ENCODE measurements at regions not wholly inside any gene's neighbourhood (a gene's known extent, or its start where the extent isn't known, plus 50 kb on each side); places are given as distances from the start of the nearest gene placed in this dataset.

DNA sequence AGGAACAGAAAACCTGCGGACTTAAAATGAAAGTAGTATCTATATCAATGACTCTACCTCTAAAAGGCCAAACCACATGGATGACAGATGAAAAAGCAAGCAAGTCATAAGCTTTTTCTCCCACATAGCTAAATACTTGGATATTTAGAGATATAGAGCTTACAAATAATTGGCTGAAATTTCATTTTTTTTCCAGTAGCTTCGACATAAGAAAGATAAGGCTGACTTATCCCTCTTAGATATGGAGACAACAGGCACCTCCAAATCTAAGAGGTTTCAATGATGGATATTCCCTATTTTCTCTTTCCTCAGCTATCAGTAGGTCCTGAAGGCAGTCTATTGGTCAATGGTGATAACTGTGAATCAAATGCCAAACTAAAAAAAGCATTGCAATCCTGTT, 460.3 kb downstream of the MEIS1 start:
- no peak overlapping the region for H3K4me3 ChIP-seq (ENCODE audit: low read length)
- TF ChIP-seq, protein P1, sequence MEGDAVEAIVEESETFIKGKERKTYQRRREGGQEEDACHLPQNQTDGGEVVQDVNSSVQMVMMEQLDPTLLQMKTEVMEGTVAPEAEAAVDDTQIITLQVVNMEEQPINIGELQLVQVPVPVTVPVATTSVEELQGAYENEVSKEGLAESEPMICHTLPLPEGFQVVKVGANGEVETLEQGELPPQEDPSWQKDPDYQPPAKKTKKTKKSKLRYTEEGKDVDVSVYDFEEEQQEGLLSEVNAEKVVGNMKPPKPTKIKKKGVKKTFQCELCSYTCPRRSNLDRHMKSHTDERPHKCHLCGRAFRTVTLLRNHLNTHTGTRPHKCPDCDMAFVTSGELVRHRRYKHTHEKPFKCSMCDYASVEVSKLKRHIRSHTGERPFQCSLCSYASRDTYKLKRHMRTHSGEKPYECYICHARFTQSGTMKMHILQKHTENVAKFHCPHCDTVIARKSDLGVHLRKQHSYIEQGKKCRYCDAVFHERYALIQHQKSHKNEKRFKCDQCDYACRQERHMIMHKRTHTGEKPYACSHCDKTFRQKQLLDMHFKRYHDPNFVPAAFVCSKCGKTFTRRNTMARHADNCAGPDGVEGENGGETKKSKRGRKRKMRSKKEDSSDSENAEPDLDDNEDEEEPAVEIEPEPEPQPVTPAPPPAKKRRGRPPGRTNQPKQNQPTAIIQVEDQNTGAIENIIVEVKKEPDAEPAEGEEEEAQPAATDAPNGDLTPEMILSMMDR (conservative IDR thresholded peaks at IDR 0.05; ENCODE audit: low read length), result no peak
- DNase-seq (ENCODE audit: low read depth), result no peak

DNA sequence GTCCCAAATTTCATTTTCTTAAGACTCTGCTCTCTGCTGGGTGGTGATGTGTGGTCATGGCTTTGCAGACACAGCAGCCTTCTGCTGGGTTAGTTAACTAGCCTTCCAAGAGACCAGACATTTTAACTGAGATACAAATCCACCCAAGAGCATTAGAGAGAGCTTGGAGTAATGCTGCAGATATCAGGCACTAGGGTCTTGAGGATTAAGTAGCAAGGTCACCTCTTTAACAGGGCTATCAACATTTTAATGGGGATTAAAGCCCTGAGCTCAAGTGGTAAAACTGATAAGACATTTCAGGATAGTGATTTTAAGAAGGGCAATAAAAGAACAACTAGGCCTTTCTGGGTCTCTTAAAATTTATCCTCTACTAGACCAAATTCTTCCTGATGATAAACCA, 461.2 kb downstream of the MEIS1 start:
- no peak overlapping the region for H3K4me3 ChIP-seq (ENCODE audit: low read length)
- no peak for DNase-seq (ENCODE audit: low read depth)
- TF ChIP-seq, protein P1 (conservative IDR thresholded peaks at IDR 0.05; ENCODE audit: low read length), result no peak

DNA sequence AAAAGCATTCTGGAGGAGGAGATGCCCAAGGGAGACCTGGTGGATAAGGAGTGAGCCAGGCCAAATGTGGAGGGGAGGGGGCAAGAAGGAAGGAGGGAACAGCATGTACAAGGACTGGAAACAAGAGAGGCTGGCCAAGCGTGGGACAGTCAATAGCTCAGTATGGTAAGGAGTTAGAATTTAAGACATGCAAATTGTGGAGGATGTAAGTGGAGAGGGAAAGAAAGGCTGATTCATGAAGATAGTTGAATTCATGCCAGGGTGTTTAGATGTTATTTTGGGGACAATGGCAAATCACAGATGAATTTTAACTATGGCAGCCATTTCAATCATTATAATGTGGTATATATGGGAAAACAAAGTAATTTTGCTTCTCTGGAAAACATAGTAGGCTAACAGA, 462.3 kb downstream of the MEIS1 start:
- TF ChIP-seq, protein P1 (conservative IDR thresholded peaks at IDR 0.05; ENCODE audit: low read length), result no peak
- H3K4me3 ChIP-seq (ENCODE audit: low read length), result no peak overlapping the region
- DNase-seq (ENCODE audit: low read depth), result peak; percentile 81

DNA sequence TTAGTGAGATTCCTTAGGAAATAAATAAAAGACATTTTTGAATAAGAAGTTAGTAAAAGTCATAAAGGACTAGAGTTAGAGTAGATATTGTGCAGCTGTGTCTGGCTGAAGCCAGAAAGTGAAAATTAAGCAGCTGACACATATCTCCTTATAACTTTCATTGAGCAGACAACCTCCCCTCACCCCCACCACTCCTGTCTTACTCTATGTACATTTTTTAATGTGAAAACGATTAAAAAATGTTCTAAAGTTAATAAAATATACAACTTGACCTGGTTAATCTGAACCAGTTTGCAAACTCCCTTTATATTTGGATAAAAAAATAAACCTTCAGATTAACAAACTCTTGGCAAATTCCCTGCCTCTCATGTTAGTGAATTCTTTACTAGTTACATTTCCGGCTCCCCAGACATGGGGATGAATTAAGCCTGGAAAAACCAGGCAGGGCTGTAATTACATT, 462.8 kb downstream of the MEIS1 start:
- TF ChIP-seq, protein P1 (conservative IDR thresholded peaks at IDR 0.05; ENCODE audit: low read length), result no peak
- peak; percentile 45 for DNase-seq (ENCODE audit: low read depth)
- H3K4me3 ChIP-seq (ENCODE audit: low read length), result no peak overlapping the region

DNA sequence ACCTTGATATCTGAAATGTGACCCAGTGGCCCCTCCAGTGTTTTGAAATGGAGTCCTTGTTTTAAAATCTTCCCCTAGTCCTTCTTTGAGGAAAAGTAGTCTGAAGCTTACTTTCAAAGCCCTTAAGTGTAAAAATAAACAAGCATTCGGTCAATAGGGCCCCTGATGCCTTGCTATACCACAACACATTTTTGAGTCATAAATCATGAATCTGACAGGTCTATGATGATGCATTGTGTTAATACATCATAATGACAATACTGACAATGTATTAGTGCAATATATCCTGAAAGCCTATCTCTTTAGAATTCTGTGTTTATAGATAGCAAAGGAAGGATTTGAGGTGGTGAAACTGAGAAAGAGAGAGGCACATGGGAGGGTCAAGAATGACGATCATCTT, 464.2 kb downstream of the MEIS1 start:
- TF ChIP-seq, protein P1 (conservative IDR thresholded peaks at IDR 0.05; ENCODE audit: low read length), result no peak
- H3K4me3 ChIP-seq (ENCODE audit: low read length), result no peak overlapping the region
- DNase-seq (ENCODE audit: low read depth), result no peak

DNA sequence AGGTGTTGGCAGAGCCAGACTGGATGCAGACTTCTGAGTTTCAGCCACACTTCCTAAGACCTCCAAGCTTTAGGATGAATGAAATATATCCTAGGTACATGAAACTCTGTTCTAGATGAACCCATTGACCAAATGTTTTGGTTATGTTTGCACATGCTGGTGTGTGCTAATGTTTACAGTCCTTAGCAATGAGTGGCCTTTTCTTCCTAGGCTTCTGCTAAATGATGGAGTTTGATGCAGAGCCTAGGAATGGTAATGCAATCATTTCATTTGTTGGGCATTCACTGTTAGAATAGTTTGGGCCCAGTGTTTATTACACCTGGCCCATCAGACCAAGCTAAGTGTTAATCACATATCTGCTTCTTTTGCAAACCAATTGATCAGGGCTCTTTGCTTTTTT, 464.7 kb downstream of the MEIS1 start:
- no peak overlapping the region for H3K4me3 ChIP-seq (ENCODE audit: low read length)
- TF ChIP-seq, protein P1 (conservative IDR thresholded peaks at IDR 0.05; ENCODE audit: low read length), result no peak
- DNase-seq (ENCODE audit: low read depth), result peak; percentile 48

DNA sequence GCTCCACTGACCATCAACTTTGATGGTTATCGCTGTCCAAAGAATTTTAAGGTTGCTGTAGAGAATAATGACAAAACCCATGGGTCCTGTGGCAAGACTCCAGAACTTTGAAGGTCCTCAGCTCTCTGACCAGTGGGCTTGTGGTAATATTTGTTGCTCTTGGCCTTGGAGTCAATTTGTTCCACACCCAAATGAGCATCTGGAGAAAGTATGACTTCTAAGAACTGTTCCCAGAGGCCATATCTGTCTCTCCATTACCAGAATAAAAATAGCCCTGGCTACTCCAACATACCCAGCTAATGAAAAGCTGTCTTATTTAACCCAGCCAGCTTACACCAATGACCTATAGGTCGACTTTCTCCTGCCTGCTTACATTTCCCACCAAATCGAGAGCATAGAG, 466.4 kb downstream of the MEIS1 start:
- H3K4me3 ChIP-seq (ENCODE audit: low read length), result no peak overlapping the region
- TF ChIP-seq, protein P1 (conservative IDR thresholded peaks at IDR 0.05; ENCODE audit: low read length), result no peak
- DNase-seq (ENCODE audit: low read depth), result peak; percentile 46

All from AG10803 (cell line).